ENCODE measurements at regions not wholly inside any gene's neighbourhood (a gene's known extent, or its start where the extent isn't known, plus 50 kb on each side); places are given as distances from the start of the nearest gene placed in this dataset.

DNA sequence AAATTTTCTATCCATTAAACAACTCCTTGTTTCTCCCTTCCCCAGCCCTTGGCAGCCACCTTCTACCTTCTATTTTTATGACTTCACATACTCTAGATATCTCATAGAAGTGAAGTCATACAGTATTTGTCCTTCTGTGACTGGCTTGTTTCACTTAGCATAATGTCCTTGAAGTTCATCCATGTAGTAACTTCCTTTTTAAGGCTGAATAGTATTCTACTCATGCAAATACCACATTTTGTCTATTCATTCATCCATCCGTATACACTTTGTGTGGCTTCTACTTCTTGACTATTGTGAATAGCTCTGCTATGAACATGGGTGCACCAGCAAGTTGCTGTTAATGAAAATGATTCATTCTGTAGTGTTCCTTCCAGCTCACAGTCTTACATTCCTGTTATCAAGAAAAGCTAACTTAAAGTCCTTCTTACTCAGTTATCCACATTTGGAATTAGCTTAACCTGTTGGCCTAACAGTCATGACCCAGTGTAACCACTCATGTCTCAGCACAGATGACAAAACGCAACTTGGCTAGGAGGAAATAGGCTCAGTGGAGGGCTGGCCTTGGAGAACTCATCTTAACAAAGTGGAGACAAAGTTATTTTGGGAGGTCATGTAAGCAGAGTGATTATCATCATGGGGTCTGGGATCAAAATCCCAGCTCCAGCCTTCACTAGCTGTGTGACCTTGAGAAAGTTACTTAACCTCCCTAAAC lies 129.7 kb upstream of the MAP3K1 start:
- H2AFZ ChIP-seq = no peak overlapping the region
- CTCF ChIA-PET = no interaction called here
- H3K79me2 ChIP-seq (ENCODE audit: low read depth) = no peaks in the 10 kb centered on the region
- no peak for DNase-seq
- no peak overlapping the region for H3K4me2 ChIP-seq
- H3K27ac ChIP-seq = no peak overlapping the region
- H3K36me3 ChIP-seq (ENCODE audit: low read depth) = no peaks in the 10 kb centered on the region
- no peak overlapping the region for H3K4me3 ChIP-seq
- H4K20me1 ChIP-seq (ENCODE audit: insufficient read depth) = no peaks in the 10 kb centered on the region
- no peaks in the 10 kb centered on the region for H3F3A ChIP-seq (ENCODE audit: insufficient read depth, low read depth)
- no peaks in the 10 kb centered on the region for H3K9me3 ChIP-seq (ENCODE audit: insufficient read depth, low read depth)
- no TSS peak for BruUV-seq (replicated peaks)
- intact Hi-C loops (cut with micrococcal nuclease; ENCODE audit: unreplicated experiment) = no loop called here
- POLR2A ChIA-PET (ENCODE audit: unreplicated experiment) = no interaction called here
- H3K9me2 ChIP-seq (ENCODE audit: insufficient read depth) = no peaks in the 10 kb centered on the region
- H3K4me1 ChIP-seq (replicated peaks; ENCODE audit: insufficient read depth) = no peaks in the 10 kb centered on the region
- no peaks in the 10 kb centered on the region for H3K27me3 ChIP-seq (ENCODE audit: insufficient read depth, low read depth)
- TF ChIP-seq EZH2 (IDR thresholded peaks at IDR 0.05; ENCODE audit: low read depth) = no peak
- TF ChIP-seq, protein P1, sequence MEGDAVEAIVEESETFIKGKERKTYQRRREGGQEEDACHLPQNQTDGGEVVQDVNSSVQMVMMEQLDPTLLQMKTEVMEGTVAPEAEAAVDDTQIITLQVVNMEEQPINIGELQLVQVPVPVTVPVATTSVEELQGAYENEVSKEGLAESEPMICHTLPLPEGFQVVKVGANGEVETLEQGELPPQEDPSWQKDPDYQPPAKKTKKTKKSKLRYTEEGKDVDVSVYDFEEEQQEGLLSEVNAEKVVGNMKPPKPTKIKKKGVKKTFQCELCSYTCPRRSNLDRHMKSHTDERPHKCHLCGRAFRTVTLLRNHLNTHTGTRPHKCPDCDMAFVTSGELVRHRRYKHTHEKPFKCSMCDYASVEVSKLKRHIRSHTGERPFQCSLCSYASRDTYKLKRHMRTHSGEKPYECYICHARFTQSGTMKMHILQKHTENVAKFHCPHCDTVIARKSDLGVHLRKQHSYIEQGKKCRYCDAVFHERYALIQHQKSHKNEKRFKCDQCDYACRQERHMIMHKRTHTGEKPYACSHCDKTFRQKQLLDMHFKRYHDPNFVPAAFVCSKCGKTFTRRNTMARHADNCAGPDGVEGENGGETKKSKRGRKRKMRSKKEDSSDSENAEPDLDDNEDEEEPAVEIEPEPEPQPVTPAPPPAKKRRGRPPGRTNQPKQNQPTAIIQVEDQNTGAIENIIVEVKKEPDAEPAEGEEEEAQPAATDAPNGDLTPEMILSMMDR (conservative IDR thresholded peaks at IDR 0.05) = no peak

DNA sequence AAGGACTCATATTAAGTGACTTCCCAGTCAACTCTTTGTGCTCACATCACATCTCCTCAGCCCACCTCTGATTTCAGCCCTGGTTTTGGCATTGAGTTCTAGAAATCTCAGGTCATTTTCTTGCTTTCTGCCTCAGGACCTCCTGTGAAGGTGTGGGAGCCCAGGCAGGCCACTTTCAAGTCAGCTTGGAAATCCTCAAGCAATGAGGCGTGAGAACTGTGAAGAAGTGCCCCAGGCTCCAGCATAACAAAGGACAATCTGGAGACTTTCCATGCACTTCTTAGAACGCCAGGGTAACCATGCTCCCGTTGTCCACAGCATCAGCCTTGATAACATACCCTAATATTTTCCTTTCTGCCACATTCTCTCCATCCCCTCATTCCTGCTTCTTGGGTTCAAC lies 131.2 kb upstream of the MAP3K1 start:
- H4K20me1 ChIP-seq (ENCODE audit: insufficient read depth) = no peaks in the 10 kb centered on the region
- H3K4me3 ChIP-seq = no peak overlapping the region
- POLR2A ChIA-PET (ENCODE audit: unreplicated experiment) = no interaction called here
- no peaks in the 10 kb centered on the region for H3K4me1 ChIP-seq (replicated peaks; ENCODE audit: insufficient read depth)
- TF ChIP-seq, protein P1 (conservative IDR thresholded peaks at IDR 0.05) = no peak
- no peak for TF ChIP-seq EZH2 (IDR thresholded peaks at IDR 0.05; ENCODE audit: low read depth)
- H3K36me3 ChIP-seq (ENCODE audit: low read depth) = no peaks in the 10 kb centered on the region
- no peaks in the 10 kb centered on the region for H3K27me3 ChIP-seq (ENCODE audit: insufficient read depth, low read depth)
- H3K9me3 ChIP-seq (ENCODE audit: insufficient read depth, low read depth) = no peaks in the 10 kb centered on the region
- DNase-seq = no peak
- no peaks in the 10 kb centered on the region for H3K9me2 ChIP-seq (ENCODE audit: insufficient read depth)
- no peak overlapping the region for H2AFZ ChIP-seq
- BruUV-seq (replicated peaks) = no TSS peak
- intact Hi-C loops (cut with micrococcal nuclease; ENCODE audit: unreplicated experiment) = no loop called here
- H3F3A ChIP-seq (ENCODE audit: insufficient read depth, low read depth) = no peaks in the 10 kb centered on the region
- H3K4me2 ChIP-seq = no peak overlapping the region
- H3K79me2 ChIP-seq (ENCODE audit: low read depth) = no peaks in the 10 kb centered on the region
- H3K27ac ChIP-seq = no peak overlapping the region
- CTCF ChIA-PET = no interaction called here

DNA sequence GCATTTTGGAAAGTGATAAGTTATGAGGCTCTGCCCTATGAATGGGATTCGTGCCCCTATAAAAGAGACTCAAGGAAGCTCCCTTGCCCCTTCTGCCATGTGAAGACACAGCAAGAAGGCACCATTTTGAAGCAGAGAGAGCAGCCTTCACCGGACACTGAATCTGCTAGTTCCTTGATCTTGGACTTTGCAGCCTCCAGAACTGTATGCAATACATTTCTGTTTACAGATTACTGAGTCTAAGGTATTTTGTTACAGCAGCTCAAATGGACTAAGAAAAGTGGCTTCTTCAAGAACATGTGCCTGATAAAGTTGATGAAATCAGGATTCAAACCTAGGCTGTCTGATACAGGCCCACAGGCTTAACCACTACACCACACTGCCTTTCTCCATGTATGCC lies 131.6 kb upstream of the MAP3K1 start:
- Histone ChIP-seq H3K36me3 (ENCODE audit: low read depth) (no peaks in the 10 kb centered on the region), H3K27ac (no peak overlapping the region), H3K9me3 (ENCODE audit: insufficient read depth, low read depth) (no peaks in the 10 kb centered on the region), H3K4me1 (replicated peaks; ENCODE audit: insufficient read depth) (no peaks in the 10 kb centered on the region), H3K4me3 (no peak overlapping the region), H2AFZ (no peak overlapping the region), H4K20me1 (ENCODE audit: insufficient read depth) (no peaks in the 10 kb centered on the region), H3K79me2 (ENCODE audit: low read depth) (no peaks in the 10 kb centered on the region), H3K27me3 (ENCODE audit: insufficient read depth, low read depth) (no peaks in the 10 kb centered on the region), H3K4me2 (no peak overlapping the region), H3F3A (ENCODE audit: insufficient read depth, low read depth) (no peaks in the 10 kb centered on the region), H3K9me2 (ENCODE audit: insufficient read depth) (no peaks in the 10 kb centered on the region)
- DNase-seq = no peak
- BruUV-seq (replicated peaks) = no TSS peak
- ChIA-PET POLR2A (ENCODE audit: unreplicated experiment) (no interaction called here), CTCF (no interaction called here)
- intact Hi-C loops (cut with micrococcal nuclease; ENCODE audit: unreplicated experiment) = no loop called here
- no peak for TF ChIP-seq EZH2 (IDR thresholded peaks at IDR 0.05; ENCODE audit: low read depth)
- TF ChIP-seq, protein P1 (conservative IDR thresholded peaks at IDR 0.05) = no peak

Measured in PC-9 (cell line).